K562 (cell line): ENCODE measurements at regions not wholly inside any gene's neighbourhood (a gene's known extent, or its start where the extent isn't known, plus 50 kb on each side); places are given as distances from the start of the nearest gene placed in this dataset.

Experiments
- ATAC-seq: fragments of 200-7000 bp; cut with Tn5 transposase; 3 replicates; pipeline ENCODE4 v1.9.1; 2020; ENCODE audit warnings: moderate library complexity
- BruUV-seq: library from RNA; stranded (reverse); fragments of 400-500 nt; replicated peaks from 2 replicates; lab custom pipeline; 2021; lab: Mats Ljungman, UMichigan
- CTCF ChIA-PET: fragments of 300-600 bp; formaldehyde crosslinking; extraction: SDS; loops from one replicate; lab custom pipeline; 2021; ENCODE audit warnings: low intra/inter-chr PET ratio; lab: Yijun Ruan, JAX
- POLR2A ChIA-PET: fragments of 300-600, 350-650 bp; sonication (Branson Sonifier 250); formaldehyde crosslinking; extraction: SDS; loops from one replicate; lab custom pipeline; 2021; ENCODE audit warnings: antibody characterized with exemption, inconsistent platforms; lab: Yijun Ruan, JAX
- DNase-seq, 4 experiments: peaks; one replicate each; pipeline versions ENCODE4 v3.0.0 to v3.0.0-alpha.2; 2011 to 2018; ENCODE audit warnings: low spot score in 3 of 4, mixed read lengths in 3 of 4; ENCODE audit errors: extremely low read depth in 1 of 4
- FAIRE-seq: peaks from 2 replicates; lab custom pipeline; 2011; peaks lifted over from hg19 to GRCh38; lab: Jason Lieb, UNC
- H2AFZ ChIP-seq: 2 replicates; pipeline ENCODE4 v1.6.0; 2011; ENCODE audit warnings: low read depth, low read length, control low read depth, inconsistent platforms
- H3K27ac ChIP-seq: fragments of 200-600 bp; 3 replicates; pipeline ENCODE4 v1.8.0; 2011; ENCODE audit warnings: low read depth, mild to moderate bottlenecking, control low read depth, inconsistent platforms, low read length, moderate library complexity, mixed read lengths; ENCODE audit errors: extremely low read depth
- H3K27me3 ChIP-seq, 2 experiments: fragments of 300-600 bp in 1 of 2; 2 replicates in 1 of 2; 3 replicates in 1 of 2; pipeline versions ENCODE4 v1.6.0 to v1.8.0; 2011; ENCODE audit warnings: inconsistent platforms in 2 of 2, low read length in 2 of 2, mild to moderate bottlenecking in 1 of 2, mixed read lengths in 1 of 2, moderate library complexity in 1 of 2; ENCODE audit not compliant: control insufficient read depth in 2 of 2, insufficient read depth in 2 of 2
- H3K36me3 ChIP-seq: fragments of 300-600 bp; 3 replicates; pipeline ENCODE4 v1.8.0; 2011; ENCODE audit warnings: mild to moderate bottlenecking, low read length, inconsistent platforms; ENCODE audit not compliant: control insufficient read depth, insufficient read depth
- H3K4me1 ChIP-seq, 2 experiments: fragments of 200-600 bp in 1 of 2; replicated peaks in 1 of 2; 2 replicates in 1 of 2; 3 replicates in 1 of 2; pipeline versions ENCODE4 v1.5.1 to v1.8.0; 2011; ENCODE audit warnings: inconsistent platforms in 2 of 2, low read length in 2 of 2, mild to moderate bottlenecking in 1 of 2, mixed read lengths in 1 of 2, moderate library complexity in 1 of 2; ENCODE audit not compliant: control insufficient read depth in 2 of 2, insufficient read depth in 2 of 2
- H3K4me2 ChIP-seq: 2 replicates; pipeline ENCODE4 v1.6.1; 2011; ENCODE audit warnings: low read length, control low read depth, inconsistent platforms, mixed read lengths; ENCODE audit not compliant: insufficient read depth
- H3K4me3 ChIP-seq: fragments of 200-600 bp; sonication (generic), shearing (Covaris generic); 2 replicates; pipeline ENCODE4 v1.5.1; 2016; ENCODE audit warnings: control low read depth, inconsistent platforms
- H3K79me2 ChIP-seq: fragments of 200-600 bp; 3 replicates; pipeline ENCODE4 v1.8.0; 2011; ENCODE audit warnings: low read length, inconsistent platforms; ENCODE audit not compliant: control insufficient read depth, insufficient read depth
- H3K9ac ChIP-seq, 2 experiments: 2 replicates each; pipeline versions ENCODE4 v1.6.0 to v1.6.1; 2011; ENCODE audit warnings: low read depth in 2 of 2, low read length in 2 of 2, control low read depth in 1 of 2, inconsistent platforms in 1 of 2, mild to moderate bottlenecking in 1 of 2, mixed read lengths in 1 of 2; ENCODE audit not compliant: insufficient read depth in 1 of 2
- H3K9me1 ChIP-seq: one replicate; pipeline ENCODE4 v1.6.0; 2011; ENCODE audit warnings: inconsistent platforms, mild to moderate bottlenecking, low read length, moderate library complexity; ENCODE audit not compliant: control insufficient read depth, insufficient read depth
- H3K9me3 ChIP-seq: replicated peaks from 2 replicates; pipeline ENCODE4 v1.5.1; 2011; ENCODE audit warnings: low read depth, low read length, inconsistent platforms; ENCODE audit not compliant: control insufficient read depth, insufficient read depth
- H4K20me1 ChIP-seq: replicated peaks from 2 replicates; pipeline ENCODE4 v1.6.1; 2011; ENCODE audit warnings: low read length, inconsistent platforms, mixed read lengths; ENCODE audit not compliant: control insufficient read depth, insufficient read depth
- NEUROD1 ChIP-seq: fragments of 150-350 bp; IDR thresholded peaks from 2 replicates; pipeline ENCODE4 v1.6.1; 2014; ENCODE audit warnings: borderline replicate concordance, low read length, low read depth; ENCODE audit not compliant: partially characterized antibody
- RCOR1 ChIP-seq, 2 experiments: IDR thresholded peaks; 2 replicates each; pipeline ENCODE4 v1.6.1; 2012; ENCODE audit warnings: low read depth in 2 of 2, low read length in 2 of 2, borderline replicate concordance in 1 of 2, improper control_type of control experiment in 1 of 2
- SLC30A9 ChIP-seq: fragments of 250-450 bp; sonication (Bioruptor Pico); IDR thresholded peaks from 2 replicates; pipeline ENCODE4 v1.8.0; 2022; ENCODE audit warnings: mild to moderate bottlenecking, moderate library complexity
- TARDBP ChIP-seq: fragments of 450-650 bp; IDR thresholded peaks from 2 replicates; pipeline ENCODE4 v1.6.1; 2016
- TEAD1 ChIP-seq, 2 experiments: fragments of 450-650 bp in 1 of 2; sonication (generic) in 1 of 2; formaldehyde crosslinking; IDR thresholded peaks; 2 replicates each; pipeline versions ENCODE4 v1.4.0 to v1.8.0; 2020 to 2022; ENCODE audit warnings: mild to moderate bottlenecking in 2 of 2, missing genetic modification reagents in 1 of 2
- ZNF121 ChIP-seq: sonication (generic); formaldehyde crosslinking; conservative IDR thresholded peaks from 2 replicates; pipeline ENCODE4 v1.8.0; 2022; ENCODE audit warnings: missing genetic modification reagents
- ZNF274 ChIP-seq: IDR thresholded peaks from 2 replicates; pipeline ENCODE4 v1.6.1; 2011; ENCODE audit warnings: low read depth, mild to moderate bottlenecking, low read length, moderate library complexity, borderline replicate concordance
- ZNF57 ChIP-seq: fragments of 450-650 bp; formaldehyde crosslinking; IDR thresholded peaks from 2 replicates; pipeline ENCODE4 v1.4.0; 2020; ENCODE audit warnings: mild to moderate bottlenecking, moderate library complexity
- ZNF696 ChIP-seq: fragments of 250-450 bp; sonication (Bioruptor Pico); conservative IDR thresholded peaks from 2 replicates; pipeline ENCODE4 v1.4.0; 2020; ENCODE audit warnings: mild to moderate bottlenecking, moderate library complexity
- in situ Hi-C: fragments of 300-500 bp; cut with MboI; formaldehyde crosslinking; loops from 4 replicates; pipeline ENCODE4 v1.15.0; 2018; ENCODE audit warnings: inconsistent platforms, mixed read lengths
- intact Hi-C: fragments of 100-400 bp; cut with micrococcal nuclease; formaldehyde crosslinking; loops from 2 replicates; pipeline ENCODE4 v1.14.2; 2022
- TF ChIP-seq, protein P1 (sequence below): sonication (generic); formaldehyde crosslinking; IDR thresholded peaks from 2 replicates; pipeline ENCODE4 v1.8.0; 2022; ENCODE audit warnings: mild to moderate bottlenecking, missing genetic modification reagents, borderline replicate concordance
- TF ChIP-seq, protein P2 (sequence below): sonication (generic); formaldehyde crosslinking; IDR thresholded peaks from 2 replicates; pipeline ENCODE4 v1.8.0; 2023; ENCODE audit warnings: mild to moderate bottlenecking, missing genetic modification reagents
- TF ChIP-seq, protein P3 (sequence below), 3 experiments: fragments of 200-800 bp in 1 of 3; fragments of 250-450 bp in 1 of 3; fragments of 450-650 bp in 1 of 3; sonication (Bioruptor Pico) in 1 of 3; sonication (Bioruptor generic) in 1 of 3; formaldehyde crosslinking in 1 of 3; IDR thresholded peaks; 2 replicates each; pipeline versions ENCODE4 v1.6.1 to v1.8.0; 2016 to 2022; ENCODE audit warnings: mild to moderate bottlenecking in 2 of 3, missing genetic modification characterization in 2 of 3, missing compliant biosample characterization in 1 of 3, moderate library complexity in 1 of 3

DNA sequence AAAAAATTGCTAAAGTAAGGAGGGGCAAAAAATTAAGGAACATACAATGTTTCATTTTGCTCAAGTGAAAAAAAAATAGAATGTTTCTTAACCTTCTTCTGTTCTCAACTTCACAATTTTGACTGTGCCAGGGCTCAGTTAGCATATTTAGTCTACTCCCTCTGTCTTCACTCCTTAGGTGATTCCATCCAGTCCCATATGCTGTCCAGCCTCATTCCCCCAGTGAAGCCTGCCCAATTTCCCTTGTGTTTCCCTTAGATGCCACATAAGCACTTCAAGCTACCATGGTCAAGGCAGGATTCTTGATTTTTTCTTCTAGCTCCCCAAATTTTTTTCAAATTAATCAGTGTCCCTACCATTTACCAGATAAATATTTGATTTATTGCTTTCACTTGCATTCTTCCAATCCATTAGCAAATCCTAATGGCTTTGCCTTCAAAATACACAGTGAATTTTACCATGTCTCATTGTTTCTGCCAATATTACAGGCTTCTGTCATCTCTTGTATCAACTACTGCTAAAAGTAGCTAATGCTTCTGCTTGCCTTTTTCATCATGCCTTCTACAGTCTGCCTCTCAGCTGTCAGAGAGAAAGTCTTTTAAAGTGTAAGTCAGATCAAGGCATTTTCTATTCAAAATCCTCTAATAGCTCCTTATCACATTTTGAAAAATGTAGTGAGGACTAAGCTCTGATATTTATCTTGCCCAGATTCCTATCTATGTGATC lies 166.8 kb downstream of the MACC1 start:
- Histone ChIP-seq H3K27me3 (no peaks in the 10 kb centered on the region), H3K36me3 (no peaks in the 10 kb centered on the region), H3K4me1 (no peaks in the 10 kb centered on the region; a peak in 1 of 5 replicates), H3K9ac (no peak overlapping the region), H3K9me1 (no peaks in the 10 kb centered on the region), H3K4me2 (no peak overlapping the region), H4K20me1 (no peaks in the 10 kb centered on the region), H3K9me3 (no peaks in the 10 kb centered on the region), H2AFZ (no peak overlapping the region), H3K27ac (no peak overlapping the region), H3K79me2 (no peaks in the 10 kb centered on the region), H3K4me3 (no peak overlapping the region)
- ChIA-PET CTCF (no interaction called here), POLR2A (no interaction called here)
- ATAC-seq = no peak
- no peak for DNase-seq
- in situ Hi-C loops = no loop called here
- no peak for FAIRE-seq
- intact Hi-C loops = no loop called here
- no TSS peak for BruUV-seq
- TF ChIP-seq RCOR1 (IDR thresholded peaks at IDR 0.05; ENCODE audit: borderline replicate concordance in 1 of 2, low read depth in 2 of 2, low read length in 2 of 2) = no peak
- no peak for TF ChIP-seq TEAD1 (CRISPR knock-in tag; IDR thresholded peaks at IDR 0.05)
- no peak for TF ChIP-seq ZNF57 (CRISPR knock-in tag)
- TF ChIP-seq, protein P1, sequence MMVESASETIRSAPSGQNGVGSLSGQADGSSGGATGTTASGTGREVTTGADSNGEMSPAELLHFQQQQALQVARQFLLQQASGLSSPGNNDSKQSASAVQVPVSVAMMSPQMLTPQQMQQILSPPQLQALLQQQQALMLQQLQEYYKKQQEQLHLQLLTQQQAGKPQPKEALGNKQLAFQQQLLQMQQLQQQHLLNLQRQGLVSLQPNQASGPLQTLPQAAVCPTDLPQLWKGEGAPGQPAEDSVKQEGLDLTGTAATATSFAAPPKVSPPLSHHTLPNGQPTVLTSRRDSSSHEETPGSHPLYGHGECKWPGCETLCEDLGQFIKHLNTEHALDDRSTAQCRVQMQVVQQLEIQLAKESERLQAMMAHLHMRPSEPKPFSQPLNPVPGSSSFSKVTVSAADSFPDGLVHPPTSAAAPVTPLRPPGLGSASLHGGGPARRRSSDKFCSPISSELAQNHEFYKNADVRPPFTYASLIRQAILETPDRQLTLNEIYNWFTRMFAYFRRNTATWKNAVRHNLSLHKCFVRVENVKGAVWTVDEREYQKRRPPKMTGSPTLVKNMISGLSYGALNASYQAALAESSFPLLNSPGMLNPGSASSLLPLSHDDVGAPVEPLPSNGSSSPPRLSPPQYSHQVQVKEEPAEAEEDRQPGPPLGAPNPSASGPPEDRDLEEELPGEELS (CRISPR knock-in tag) = no peak
- TF ChIP-seq ZNF696 (CRISPR knock-in tag) = no peak
- TF ChIP-seq, protein P2, sequence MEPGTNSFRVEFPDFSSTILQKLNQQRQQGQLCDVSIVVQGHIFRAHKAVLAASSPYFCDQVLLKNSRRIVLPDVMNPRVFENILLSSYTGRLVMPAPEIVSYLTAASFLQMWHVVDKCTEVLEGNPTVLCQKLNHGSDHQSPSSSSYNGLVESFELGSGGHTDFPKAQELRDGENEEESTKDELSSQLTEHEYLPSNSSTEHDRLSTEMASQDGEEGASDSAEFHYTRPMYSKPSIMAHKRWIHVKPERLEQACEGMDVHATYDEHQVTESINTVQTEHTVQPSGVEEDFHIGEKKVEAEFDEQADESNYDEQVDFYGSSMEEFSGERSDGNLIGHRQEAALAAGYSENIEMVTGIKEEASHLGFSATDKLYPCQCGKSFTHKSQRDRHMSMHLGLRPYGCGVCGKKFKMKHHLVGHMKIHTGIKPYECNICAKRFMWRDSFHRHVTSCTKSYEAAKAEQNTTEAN (CRISPR knock-in tag) = no peak
- TF ChIP-seq ZNF121 (CRISPR knock-in tag) = no peak
- no peak for TF ChIP-seq NEUROD1
- TF ChIP-seq, protein P3, sequence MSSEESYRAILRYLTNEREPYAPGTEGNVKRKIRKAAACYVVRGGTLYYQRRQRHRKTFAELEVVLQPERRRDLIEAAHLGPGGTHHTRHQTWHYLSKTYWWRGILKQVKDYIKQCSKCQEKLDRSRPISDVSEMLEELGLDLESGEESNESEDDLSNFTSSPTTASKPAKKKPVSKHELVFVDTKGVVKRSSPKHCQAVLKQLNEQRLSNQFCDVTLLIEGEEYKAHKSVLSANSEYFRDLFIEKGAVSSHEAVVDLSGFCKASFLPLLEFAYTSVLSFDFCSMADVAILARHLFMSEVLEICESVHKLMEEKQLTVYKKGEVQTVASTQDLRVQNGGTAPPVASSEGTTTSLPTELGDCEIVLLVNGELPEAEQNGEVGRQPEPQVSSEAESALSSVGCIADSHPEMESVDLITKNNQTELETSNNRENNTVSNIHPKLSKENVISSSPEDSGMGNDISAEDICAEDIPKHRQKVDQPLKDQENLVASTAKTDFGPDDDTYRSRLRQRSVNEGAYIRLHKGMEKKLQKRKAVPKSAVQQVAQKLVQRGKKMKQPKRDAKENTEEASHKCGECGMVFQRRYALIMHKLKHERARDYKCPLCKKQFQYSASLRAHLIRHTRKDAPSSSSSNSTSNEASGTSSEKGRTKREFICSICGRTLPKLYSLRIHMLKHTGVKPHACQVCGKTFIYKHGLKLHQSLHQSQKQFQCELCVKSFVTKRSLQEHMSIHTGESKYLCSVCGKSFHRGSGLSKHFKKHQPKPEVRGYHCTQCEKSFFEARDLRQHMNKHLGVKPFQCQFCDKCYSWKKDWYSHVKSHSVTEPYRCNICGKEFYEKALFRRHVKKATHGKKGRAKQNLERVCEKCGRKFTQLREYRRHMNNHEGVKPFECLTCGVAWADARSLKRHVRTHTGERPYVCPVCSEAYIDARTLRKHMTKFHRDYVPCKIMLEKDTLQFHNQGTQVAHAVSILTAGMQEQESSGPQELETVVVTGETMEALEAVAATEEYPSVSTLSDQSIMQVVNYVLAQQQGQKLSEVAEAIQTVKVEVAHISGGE (CRISPR knock-in tag; IDR thresholded peaks at IDR 0.05) = no peak
- TF ChIP-seq ZNF274 = no peak
- TF ChIP-seq TARDBP = no peak
- no peak for TF ChIP-seq SLC30A9 (CRISPR knock-in tag)
